NCI-H128 (cell line): ENCODE measurements at regions not wholly inside any gene's neighbourhood (a gene's known extent, or its start where the extent isn't known, plus 50 kb on each side); places are given as distances from the start of the nearest gene placed in this dataset.

Experiments
- DNase-seq: peaks from one replicate; lab custom pipeline; 2025; ENCODE audit not compliant: unreplicated experiment; lab: John Stamatoyannopoulos, UW

DNA sequence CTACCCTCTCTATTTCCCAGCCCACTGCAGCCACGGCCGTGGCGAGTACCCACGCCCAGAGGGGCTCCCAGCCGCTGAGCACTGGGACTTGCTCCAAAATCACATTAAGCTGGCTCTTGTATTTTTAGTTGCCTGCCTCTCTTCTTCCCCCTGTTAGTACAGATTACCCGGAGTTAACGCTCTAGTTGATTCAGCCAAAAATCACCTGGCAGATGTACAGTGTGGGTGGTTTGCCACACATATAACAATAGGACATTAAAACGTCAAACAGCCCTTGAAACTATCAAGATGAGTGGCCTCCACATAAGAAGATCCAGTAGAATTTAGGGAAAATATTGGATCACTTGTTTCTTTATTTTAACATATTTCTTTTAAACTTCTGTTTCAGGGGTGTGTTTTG, 268.8 kb upstream of the PRDM1 start:
- DNase-seq = no peak

DNA sequence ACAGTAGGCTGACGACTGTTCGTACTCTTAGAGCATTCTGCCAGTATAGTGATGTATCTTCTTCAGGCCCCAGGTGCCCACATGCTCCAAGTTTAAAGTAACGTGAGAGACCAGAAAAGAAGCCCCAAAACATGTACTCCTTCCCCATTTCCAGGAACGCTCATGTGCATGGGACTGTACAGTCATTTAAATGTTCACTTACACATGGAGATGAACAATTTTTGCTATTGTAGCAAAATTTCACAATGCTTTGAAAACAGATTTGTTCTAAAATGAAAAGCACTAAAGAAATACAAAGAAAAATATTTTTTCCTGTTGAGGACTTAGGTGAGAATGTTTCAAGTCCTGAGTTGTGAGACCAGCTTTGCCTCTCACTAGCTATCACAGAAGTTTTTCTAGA, 269.3 kb upstream of the PRDM1 start:
- DNase-seq = no peak

DNA sequence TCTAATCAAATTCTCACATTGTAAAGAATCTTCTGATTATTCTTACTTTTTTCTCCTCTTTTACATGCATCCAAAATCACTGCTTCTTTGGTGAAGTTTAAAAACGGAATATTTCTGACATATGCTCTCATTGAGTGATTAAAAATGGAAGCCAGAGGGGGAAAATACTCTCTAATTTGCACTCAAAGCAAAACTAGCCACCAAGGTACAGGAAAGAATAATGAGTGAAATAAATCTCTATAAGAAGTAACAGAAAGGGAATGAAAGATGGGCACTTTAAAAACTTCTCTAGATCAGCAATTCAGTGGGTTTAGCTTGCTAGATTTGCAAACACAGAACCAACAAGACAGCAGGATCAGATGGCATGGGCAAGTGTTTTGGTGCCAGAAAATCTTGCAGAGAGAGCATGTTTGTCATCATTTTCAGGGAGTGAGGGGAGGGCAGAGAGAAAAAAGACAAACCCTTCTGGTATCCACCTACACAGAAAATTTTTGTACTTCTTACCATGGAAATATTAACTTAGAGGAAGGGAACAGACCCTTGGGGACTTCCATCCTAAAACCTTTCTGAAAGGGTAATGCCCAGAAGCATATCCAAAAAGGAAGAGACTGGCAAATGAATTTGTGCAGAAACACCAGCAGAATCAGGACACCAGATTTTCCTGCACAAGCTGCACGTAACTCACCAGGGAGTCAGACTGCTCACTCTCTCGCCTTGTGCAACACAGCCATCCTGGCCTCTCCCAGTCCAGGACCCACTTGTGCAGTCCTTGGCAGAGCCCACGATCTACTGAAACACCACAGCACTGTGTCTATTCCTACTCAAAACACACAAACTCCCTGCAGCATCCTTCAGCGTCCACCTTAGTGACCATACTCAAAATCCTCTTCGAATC, 270.2 kb upstream of the PRDM1 start:
- DNase-seq = no peak

DNA sequence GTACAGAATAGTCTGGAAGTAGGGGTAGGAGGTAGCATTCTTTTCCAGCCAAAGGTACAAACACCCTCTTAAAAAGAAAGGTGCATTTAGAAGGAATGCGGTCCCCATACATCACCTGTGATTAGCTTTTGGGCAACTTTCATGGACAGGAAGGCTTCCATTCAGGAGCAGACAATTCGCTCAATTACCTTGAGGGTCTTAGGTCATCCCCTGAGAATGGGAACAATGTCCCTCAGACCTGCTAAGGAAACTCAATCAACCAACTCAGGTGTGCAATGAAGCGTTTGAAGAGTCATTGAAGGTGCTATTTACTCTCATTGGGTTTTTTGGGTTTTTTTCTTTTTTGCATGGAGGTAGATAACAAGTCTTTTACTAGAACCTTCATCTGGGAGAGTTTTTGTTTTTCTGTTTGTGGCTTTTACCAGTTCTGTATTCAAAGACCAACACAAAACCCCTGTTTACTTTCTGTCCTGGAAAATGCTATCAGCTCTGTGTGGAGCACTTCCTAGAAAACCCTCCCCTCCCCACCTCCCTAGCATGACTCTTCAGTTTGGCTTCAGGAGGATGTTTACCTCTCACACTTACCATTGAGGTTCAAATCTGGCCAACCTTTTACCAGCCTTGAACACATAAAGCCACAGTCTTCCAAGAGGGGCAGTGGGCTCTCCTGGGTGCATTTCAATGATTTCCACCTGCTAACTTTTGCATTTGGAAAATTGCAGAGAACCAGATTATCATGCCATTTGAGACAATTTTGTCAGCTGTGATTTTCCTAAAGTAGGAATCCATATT, 271.2 kb upstream of the PRDM1 start:
- no peak for DNase-seq

DNA sequence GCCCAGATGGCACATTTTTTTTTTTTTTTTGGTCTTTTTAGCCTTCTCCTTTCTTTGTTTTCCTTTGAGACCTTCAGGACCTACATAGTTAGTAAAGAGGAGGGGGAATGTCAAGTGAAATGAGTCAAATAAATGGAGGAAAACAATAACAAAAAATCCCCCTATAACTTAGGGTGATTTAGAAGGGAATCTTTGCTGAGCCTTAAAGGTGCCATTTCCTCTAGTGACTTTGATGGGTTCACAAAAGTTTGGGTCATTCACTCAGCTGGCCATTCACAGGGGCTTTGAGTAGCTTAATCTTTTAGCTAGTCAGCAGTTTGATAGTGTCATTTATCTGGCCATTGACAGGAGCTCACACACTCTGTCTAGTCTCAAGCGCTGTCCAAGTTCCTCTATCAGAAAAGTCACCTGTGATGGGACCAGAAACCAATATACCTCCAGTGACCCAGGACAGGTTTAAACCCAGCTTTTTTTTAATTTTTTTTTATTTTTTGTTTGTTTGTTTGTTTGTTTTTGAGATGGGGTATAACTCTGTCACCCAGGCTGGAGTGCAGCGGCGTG, 275.1 kb upstream of the PRDM1 start:
- no peak for DNase-seq

DNA sequence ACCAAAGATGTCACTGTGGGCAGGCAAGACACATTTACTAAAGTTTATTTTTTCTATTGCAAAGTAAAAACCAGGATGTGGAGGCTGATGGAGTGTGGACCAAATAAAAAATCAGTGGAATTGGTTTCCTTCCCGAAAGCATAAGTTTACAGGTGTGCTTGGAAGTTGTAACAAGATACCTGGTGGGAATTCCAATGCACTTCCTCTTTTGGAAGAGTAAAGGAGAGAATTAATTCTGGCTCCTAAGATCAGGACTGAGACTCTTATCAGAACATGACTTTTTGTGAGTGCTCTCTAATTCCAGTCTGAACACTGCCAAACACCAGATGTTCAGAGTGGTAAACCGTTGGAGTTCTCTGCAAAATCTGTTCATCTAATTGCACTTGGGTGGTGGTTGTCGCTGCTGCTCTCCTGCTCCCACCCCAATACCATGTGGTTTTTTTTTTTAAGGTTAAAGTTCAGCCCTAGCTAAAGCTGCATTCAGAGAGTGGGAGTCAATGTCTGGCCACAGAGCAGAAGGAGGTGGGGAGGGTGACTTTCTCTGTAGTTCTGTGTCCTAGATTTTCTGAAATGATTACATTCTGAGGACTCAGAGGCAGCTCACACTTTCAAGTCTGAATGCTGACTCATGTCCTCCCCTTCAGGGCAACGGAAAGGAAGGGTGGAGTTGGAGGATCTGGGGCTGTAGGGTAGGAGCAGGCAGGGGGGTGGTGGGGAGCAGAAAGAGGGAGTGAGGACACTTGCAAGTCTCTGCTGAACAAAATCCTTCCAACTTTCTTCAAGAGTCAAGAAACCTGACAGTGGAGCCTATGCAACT, 275.8 kb upstream of the PRDM1 start:
- no peak for DNase-seq

DNA sequence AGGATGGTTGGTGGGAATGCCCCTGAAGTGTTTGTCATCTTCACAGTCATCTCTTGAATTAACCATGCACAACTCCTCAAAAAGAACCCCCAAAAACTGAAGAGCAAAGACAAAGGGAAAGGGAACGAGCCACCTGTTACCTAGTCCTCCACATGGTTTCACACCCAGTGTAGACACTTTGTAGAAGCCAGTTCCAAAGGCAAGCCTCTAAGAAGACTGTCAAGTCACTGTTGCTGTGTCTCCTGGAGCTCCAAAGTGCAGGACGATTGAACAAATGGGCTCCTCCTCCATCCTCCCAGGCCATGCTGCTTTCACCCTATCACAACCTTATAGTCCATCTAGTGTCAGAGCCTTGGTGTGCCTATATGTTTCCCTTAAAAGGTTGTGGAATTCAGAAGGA, 277.6 kb upstream of the PRDM1 start:
- DNase-seq = no peak

DNA sequence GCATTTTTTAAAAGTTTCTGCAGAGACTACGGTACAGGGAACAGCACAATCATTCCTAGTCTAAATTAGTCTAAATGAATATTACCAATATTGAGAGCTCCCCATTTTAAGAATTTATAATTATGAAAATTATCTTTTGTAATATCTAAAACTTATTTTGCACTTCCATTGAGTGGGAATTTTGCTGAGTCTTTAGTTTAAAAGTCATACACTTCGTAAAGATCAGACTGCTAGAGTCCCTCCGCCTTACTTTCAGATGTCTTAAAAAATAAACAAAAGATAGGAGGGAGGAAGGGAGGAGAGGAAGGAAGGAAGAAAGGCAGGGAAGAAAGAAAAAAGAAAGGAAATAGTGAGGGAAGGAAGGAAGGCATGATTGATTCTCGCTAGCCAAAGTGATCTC, 278.2 kb upstream of the PRDM1 start:
- DNase-seq = no peak

DNA sequence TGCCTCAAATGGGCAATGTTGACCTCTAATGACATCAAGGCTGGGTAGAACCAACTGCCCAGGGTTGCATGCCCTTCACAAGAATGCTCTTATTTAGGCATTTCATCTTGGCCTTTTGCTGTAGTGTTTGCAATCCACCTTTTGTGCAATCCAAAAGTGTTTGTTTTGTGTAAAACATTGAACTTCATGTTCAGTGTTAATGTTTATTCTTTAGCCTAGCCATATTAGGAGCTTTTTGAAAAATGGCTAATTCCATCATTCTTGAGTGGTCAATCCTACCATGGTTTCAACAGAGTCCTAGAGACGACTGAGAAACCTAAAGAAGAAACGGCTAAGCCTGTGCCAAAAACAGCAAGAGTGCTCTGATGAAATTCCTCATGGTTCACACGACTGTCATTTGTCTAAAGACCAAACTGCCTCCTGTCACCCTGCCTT, 279.6 kb upstream of the PRDM1 start:
- no peak for DNase-seq

DNA sequence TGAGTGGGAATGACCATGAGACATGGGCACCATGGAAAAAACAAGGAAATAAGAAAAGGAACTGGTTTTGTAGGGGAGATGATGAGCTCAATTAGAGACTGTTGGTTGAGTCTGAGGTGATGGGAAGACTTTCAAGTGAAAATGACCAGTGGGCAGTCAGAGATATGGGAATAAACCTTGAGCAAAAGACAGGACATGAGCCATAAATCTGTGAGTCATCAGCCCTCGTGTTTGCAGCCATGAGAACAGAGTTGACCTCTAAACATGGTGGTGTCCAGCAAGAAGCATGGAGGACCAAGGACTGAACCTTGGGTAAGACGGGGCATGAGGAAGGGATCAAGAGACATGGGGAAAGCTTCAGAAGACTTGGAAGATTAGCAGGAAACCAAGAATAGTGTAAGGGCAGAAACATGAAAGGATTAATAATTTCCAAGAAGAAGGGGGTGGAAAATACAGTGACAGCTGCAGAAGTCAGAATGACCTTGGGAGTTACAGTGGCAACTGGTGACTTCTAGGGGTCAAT, 280.6 kb upstream of the PRDM1 start:
- no peak for DNase-seq

DNA sequence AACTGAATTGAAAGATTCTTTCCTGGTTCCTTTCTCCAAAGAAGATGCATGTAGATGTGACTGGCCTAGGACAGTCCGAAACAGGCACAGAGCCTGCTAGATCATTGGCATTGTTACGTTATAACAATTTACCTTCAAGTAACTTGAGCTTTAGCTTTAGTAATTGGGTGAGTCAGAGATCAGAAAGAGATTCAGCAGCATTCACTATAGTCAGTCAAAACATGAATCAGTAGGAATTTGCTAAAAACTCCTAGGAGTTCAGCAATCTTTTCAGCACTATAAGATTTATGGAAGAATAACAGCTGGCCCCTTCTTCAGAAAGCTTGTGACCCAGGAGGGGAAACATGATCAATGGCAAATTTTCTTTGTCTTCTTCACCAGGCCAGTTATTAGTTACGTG, 281.7 kb upstream of the PRDM1 start:
- no peak for DNase-seq

DNA sequence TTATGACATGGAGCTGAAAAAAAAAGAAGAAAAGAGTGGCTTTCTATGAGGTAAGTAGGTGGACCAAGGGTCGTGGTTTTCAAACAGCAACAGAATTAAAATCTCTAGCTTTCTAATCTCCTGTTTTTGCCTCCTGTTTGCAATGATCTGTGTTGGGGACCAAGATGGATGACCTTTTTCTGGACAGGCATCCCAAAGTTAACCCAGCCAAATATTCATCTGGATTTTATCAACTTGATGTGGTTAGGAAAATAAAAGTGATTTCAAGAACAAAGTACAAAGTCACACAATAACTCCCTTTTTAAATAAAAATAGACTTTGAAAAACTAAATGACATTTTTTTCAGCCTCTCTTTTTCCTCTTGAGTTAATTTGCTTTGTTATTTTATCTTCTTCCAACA, 282.1 kb upstream of the PRDM1 start:
- no peak for DNase-seq

DNA sequence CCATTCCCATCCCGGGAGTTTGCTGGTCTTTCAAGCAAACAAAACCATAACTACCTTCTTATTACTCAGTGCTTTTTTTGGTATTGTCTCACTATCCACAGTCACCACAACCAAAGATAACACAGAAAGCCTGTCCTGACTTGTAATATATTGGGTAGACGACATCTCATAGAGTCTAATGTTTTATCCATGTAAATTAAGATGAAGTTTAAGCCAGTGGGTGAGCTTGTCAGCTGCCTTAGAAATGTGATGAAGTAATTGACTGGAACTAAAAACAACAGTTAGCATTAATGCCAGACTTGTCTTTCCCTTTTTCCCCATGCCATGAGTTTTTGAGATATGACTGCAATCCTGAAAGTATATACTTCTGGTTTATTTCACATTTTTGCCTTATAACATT, 282.7 kb upstream of the PRDM1 start:
- no peak for DNase-seq

DNA sequence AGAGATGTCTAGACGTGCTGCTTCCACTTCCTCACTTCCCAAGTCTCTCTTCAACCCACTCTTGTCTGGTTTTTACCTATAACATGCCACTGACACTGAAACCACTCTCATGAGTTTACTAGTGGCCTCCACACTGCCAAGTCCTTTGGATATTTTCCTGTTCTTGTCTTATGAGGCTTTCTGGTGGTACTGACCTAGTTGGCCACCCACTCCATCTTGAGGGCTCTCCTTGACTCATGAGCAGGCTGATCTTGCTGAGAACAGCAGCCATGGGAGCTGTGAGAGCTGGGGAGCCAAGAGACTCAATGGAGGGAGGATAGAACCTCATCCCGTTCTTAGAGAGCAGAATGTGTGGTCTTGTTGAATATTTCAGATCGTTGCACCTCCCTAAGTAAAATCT, 283.4 kb upstream of the PRDM1 start:
- DNase-seq = no peak

DNA sequence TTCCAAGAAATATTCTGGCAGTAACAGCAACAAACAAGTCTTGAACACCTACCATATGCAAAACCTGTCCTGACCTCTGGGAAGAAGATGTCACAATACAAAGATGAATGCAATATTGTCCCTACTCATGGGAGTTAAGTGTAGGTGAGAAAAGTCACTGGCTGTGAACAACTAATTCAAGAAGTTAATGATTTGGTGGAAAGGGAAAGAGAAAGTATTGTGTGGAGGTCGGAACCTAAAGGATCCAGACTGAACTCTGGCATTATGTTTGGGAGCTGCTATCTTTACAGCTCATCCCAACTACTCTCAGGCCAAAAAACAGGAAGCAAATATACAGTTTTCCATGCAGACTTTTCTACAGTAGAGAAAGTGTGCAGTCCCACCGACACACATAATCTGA, 285.3 kb upstream of the PRDM1 start:
- DNase-seq = no peak

DNA sequence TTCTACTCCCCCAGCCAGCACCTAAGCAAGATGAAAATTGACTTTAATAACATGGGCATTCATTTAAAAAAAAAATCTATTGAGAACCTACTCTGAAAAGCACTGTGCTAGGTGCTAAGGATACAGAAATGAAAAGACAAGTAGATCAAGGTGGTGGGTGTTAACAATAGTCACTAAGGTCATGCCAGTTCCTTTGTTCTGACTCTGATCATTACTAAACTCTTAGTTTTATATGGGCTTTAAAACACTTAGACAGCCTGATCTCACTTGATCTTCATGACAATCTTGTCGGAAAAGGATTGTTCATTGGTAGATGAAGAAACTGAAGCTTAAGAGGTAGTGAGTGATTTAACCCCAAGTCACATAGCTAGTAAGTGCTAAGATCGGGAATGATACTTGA, 285.7 kb upstream of the PRDM1 start:
- no peak for DNase-seq

DNA sequence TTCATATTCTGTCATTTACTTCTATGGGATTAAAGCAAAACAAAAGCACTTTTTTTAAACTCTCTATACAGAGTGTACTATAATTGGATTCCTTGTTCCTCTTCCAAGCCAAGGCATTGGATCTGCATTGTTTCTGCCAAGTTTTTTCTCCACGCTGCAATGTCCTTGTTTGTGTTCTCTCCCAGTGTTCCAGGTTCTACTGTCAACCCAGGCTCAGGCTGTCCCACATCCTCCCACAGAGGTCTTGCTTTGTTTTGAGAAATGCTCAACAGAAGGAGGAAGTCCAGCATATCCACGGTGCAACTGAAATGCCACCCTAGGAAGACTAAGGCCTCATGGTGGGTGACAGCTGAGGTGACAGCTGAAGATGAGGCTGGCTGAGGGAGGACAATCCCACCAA, 287.1 kb upstream of the PRDM1 start:
- DNase-seq = no peak

DNA sequence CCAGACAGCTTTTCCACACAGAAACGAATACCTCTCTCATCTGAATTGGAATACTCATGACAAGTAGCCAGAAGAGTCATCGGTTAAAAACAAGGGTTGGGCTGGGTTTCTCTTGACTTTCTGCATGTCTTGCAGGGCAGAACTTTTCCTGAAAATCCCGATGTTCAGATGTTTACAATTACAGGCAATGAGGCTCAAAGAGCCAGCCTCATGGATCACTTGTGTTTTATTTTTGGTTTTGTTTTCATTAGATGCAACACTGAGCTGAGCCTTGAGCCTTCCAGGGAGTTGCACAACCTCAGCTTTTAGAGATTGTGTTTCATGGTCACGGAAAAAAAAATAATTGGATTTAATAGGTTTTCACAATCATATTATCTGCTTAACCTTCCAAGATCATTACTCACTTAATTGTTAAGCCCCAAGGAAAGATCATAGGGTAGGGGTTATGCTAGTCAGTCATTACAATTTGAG, 288.1 kb upstream of the PRDM1 start:
- no peak for DNase-seq

DNA sequence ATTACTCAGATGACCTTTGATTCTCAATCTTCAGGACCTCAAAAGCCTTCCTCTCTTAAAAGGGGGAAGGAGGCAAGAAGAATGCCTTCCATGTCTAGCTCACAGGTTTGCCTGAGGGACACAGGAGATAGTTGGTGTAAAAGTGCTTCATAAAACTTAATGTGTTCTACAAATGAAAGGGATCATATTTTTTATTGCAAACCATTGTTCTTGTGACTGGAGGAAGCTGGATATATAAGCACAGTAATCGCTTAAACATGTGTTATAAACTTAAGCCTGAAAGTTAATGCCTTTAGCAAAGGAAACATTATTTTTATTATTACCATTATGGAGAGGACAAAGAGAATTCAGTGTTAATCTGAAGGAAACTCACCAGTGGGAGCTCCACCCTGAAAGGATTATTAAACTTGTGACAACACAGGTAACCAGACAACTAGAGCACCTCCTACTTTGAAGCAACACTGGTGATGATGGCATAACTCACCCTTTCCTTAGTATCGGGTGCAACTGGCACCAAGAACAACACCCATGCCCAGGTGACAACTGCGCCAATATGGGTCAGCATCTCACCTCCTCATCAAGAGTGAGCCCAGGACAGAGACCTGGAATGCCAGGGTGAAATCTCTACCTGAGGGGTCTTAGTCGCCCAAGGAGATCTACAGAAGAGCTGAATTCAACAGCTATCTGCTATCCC, 288.7 kb upstream of the PRDM1 start:
- DNase-seq = no peak

DNA sequence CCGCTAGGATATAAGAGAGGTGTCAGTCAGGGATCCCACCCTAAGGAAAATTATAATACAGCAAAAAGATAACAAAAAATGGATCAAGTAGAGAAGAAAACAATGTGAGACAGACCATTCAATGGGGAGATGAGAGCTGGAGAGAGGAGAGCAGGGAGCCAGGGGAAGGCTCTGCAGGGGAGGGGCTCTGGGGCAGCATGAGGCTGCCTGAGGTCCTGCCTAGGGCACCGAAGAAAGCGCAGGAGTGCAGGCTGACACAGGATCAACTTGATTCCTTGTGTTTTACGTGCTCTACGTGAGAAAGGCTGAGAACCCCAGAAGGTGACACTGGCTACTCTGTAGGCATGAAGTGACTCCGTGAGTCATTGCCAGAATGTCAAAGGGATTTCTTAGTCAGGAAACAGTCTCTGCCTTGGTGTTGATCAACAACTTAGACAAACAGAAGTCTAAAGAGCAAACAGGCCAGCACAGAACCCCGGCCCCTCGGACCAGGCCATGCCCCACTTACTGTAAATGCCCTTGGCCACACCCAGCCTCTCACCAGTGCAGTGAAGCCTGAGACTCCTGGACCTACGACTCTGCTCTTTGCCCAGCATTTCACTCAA, 290.1 kb upstream of the PRDM1 start:
- no peak for DNase-seq
